H1 (cell line): ENCODE measurements at regions not wholly inside any gene's neighbourhood (a gene's known extent, or its start where the extent isn't known, plus 50 kb on each side); places are given as distances from the start of the nearest gene placed in this dataset.

Source experiments
- CTCF ChIA-PET: fragments of 300-600 bp; sonication (Branson Sonifier 250); formaldehyde crosslinking; loops from one replicate; lab custom pipeline; 2021; ENCODE audit not compliant: partially characterized antibody; lab: Charles Lee
- POLR2A ChIA-PET: fragments of 300-600 bp; sonication (Branson Sonifier 250); formaldehyde crosslinking; loops from one replicate; lab custom pipeline; 2021; ENCODE audit warnings: inconsistent platforms; ENCODE audit not compliant: partially characterized antibody; lab: Charles Lee
- DNase-seq, 2 experiments: peaks; one replicate each; pipeline versions ENCODE4 v3.0.0 to v3.0.0-alpha.2; 2010 to 2022; ENCODE audit warnings: low spot score in 2 of 2, low read depth in 1 of 2, mixed read lengths in 1 of 2
- FAIRE-seq: peaks from 2 replicates; lab custom pipeline; 2011; peaks lifted over from hg19 to GRCh38; lab: Jason Lieb, UNC
- H2AFZ ChIP-seq: 2 replicates; pipeline ENCODE4 v1.8.1; 2012; ENCODE audit warnings: low read length, inconsistent platforms
- H2AK5ac ChIP-seq: 2 replicates; pipeline ENCODE4 v1.6.1; 2013; ENCODE audit warnings: low read depth, low read length
- H2BK120ac ChIP-seq: replicated peaks from 2 replicates; pipeline ENCODE3; 2013; ENCODE audit warnings: low read depth, low read length, inconsistent platforms
- H2BK12ac ChIP-seq: 2 replicates; pipeline ENCODE4 v1.6.1; 2013; ENCODE audit warnings: low read depth, low read length
- H2BK15ac ChIP-seq: 2 replicates; pipeline ENCODE4 v1.6.1; 2013; ENCODE audit warnings: low read length
- H2BK20ac ChIP-seq: 2 replicates; pipeline ENCODE4 v1.6.1; 2013; ENCODE audit warnings: low read length
- H2BK5ac ChIP-seq: 2 replicates; pipeline ENCODE4 v1.6.1; 2013; ENCODE audit warnings: low read depth, low read length
- H3K14ac ChIP-seq: 2 replicates; pipeline ENCODE4 v1.6.1; 2013; ENCODE audit warnings: inconsistent platforms; ENCODE audit not compliant: insufficient read length
- H3K18ac ChIP-seq: 2 replicates; pipeline ENCODE4 v1.6.1; 2013; ENCODE audit warnings: low read length; ENCODE audit errors: extremely low read depth
- H3K23ac ChIP-seq: 2 replicates; pipeline ENCODE4 v1.6.1; 2013; ENCODE audit warnings: inconsistent platforms; ENCODE audit not compliant: insufficient read length
- H3K23me2 ChIP-seq: 2 replicates; pipeline ENCODE4 v1.6.1; 2013; ENCODE audit warnings: low read depth, low read length
- H3K27ac ChIP-seq: 2 replicates; pipeline ENCODE4 v1.6.1; 2011; ENCODE audit warnings: low read depth, low read length, inconsistent platforms
- H3K27me3 ChIP-seq, 4 experiments: replicated peaks in 1 of 4; 1 replicate in 1 of 4; 2 replicates in 3 of 4; pipeline versions ENCODE4 v1.6.1 to v1.8.1; 2011 to 2013; ENCODE audit warnings: low read length in 3 of 4, mild to moderate bottlenecking in 3 of 4, inconsistent platforms in 2 of 4, mixed read lengths in 2 of 4, moderate library complexity in 1 of 4; ENCODE audit not compliant: control insufficient read depth in 3 of 4, insufficient read depth in 3 of 4; ENCODE audit errors: extremely low read depth in 1 of 4
- H3K36me3 ChIP-seq, 4 experiments: 2 replicates each; pipeline versions ENCODE4 v1.6.1 to v1.8.1; 2011 to 2013; ENCODE audit warnings: mild to moderate bottlenecking in 4 of 4, low read length in 3 of 4, moderate library complexity in 2 of 4, control low read depth in 1 of 4, inconsistent platforms in 1 of 4; ENCODE audit not compliant: insufficient read depth in 4 of 4, control insufficient read depth in 2 of 4
- H3K4ac ChIP-seq: replicated peaks from 2 replicates; pipeline ENCODE3; 2013; ENCODE audit warnings: low read length, low read depth, mixed read lengths, inconsistent platforms; ENCODE audit not compliant: insufficient read length
- H3K4me1 ChIP-seq, 4 experiments: replicated peaks in 1 of 4; 1 replicate in 1 of 4; 2 replicates in 3 of 4; pipeline versions ENCODE4 v1.6.1 to v1.8.1; 2011 to 2013; ENCODE audit warnings: low read length in 3 of 4, inconsistent platforms in 2 of 4, mixed read lengths in 1 of 4; ENCODE audit not compliant: insufficient read depth in 4 of 4, control insufficient read depth in 3 of 4
- H3K4me2 ChIP-seq, 2 experiments: 2 replicates each; pipeline versions ENCODE4 v1.6.1 to v1.8.1; 2011 to 2013; ENCODE audit warnings: low read depth in 2 of 2, low read length in 2 of 2, control low read depth in 1 of 2, inconsistent platforms in 1 of 2, mild to moderate bottlenecking in 1 of 2; ENCODE audit not compliant: insufficient read depth in 1 of 2
- H3K4me3 ChIP-seq, 4 experiments: fragments of 200-600, 300-600 bp in 1 of 4; sonication (generic), shearing (Covaris generic), sonication (Bioruptor Twin) in 1 of 4; 2 replicates each; pipeline versions ENCODE4 v1.5.1 to v1.8.1; 2011 to 2016; ENCODE audit warnings: low read length in 4 of 4, low read depth in 3 of 4, control low read depth in 2 of 4, inconsistent platforms in 2 of 4, mild to moderate bottlenecking in 2 of 4, mixed read lengths in 1 of 4, moderate library complexity in 1 of 4; ENCODE audit not compliant: insufficient read depth in 2 of 4; ENCODE audit errors: extremely low read depth in 1 of 4
- H3K56ac ChIP-seq: replicated peaks from 2 replicates; pipeline ENCODE3; 2013; ENCODE audit warnings: low read depth, mild to moderate bottlenecking, mixed read lengths, low read length, inconsistent platforms; ENCODE audit not compliant: insufficient read length
- H3K79me1 ChIP-seq: 2 replicates; pipeline ENCODE4 v1.6.1; 2013; ENCODE audit warnings: low read depth, low read length, control low read depth
- H3K79me2 ChIP-seq, 2 experiments: 2 replicates each; pipeline versions ENCODE4 v1.6.1 to v1.8.1; 2012 to 2013; ENCODE audit warnings: low read length in 2 of 2, mild to moderate bottlenecking in 2 of 2, inconsistent platforms in 1 of 2; ENCODE audit not compliant: insufficient read depth in 2 of 2, control insufficient read depth in 1 of 2
- H3K9ac ChIP-seq, 4 experiments: replicated peaks in 1 of 4; 1 replicate in 1 of 4; 2 replicates in 3 of 4; pipeline versions ENCODE4 v1.6.1 to v1.8.1; 2011 to 2013; ENCODE audit warnings: low read depth in 3 of 4, low read length in 3 of 4, control low read depth in 2 of 4, mild to moderate bottlenecking in 2 of 4, moderate library complexity in 2 of 4, inconsistent platforms in 1 of 4; ENCODE audit errors: extremely low read depth in 1 of 4
- H3K9me3 ChIP-seq, 2 experiments: 2 replicates each; pipeline versions ENCODE4 v1.6.1 to v1.8.1; 2012 to 2013; ENCODE audit warnings: mild to moderate bottlenecking in 2 of 2, moderate library complexity in 2 of 2, control low read depth in 1 of 2, inconsistent platforms in 1 of 2, low read depth in 1 of 2, low read length in 1 of 2, mixed read lengths in 1 of 2; ENCODE audit not compliant: insufficient read depth in 2 of 2
- H4K20me1 ChIP-seq, 2 experiments: replicated peaks in 1 of 2; 2 replicates each; pipeline versions ENCODE3 to v1.8.1; 2011 to 2013; ENCODE audit warnings: inconsistent platforms in 2 of 2, low read length in 2 of 2, mild to moderate bottlenecking in 1 of 2; ENCODE audit not compliant: insufficient read depth in 2 of 2, control insufficient read depth in 1 of 2
- H4K5ac ChIP-seq: 2 replicates; pipeline ENCODE4 v1.6.1; 2013; ENCODE audit warnings: low read length, low read depth, mixed read lengths, inconsistent platforms; ENCODE audit not compliant: insufficient read length
- H4K8ac ChIP-seq: 2 replicates; pipeline ENCODE4 v1.8.0; 2013; ENCODE audit warnings: mild to moderate bottlenecking, moderate library complexity, low read length, inconsistent platforms; ENCODE audit not compliant: insufficient read depth; ENCODE audit errors: extremely low read depth
- H4K91ac ChIP-seq: replicated peaks from 2 replicates; pipeline ENCODE3; 2013; ENCODE audit warnings: low read length, mixed read lengths, inconsistent platforms; ENCODE audit not compliant: insufficient read length
- BCL11A ChIP-seq, 2 experiments: IDR thresholded peaks; one replicate each; pipeline ENCODE4 v1.6.1; 2011; ENCODE audit warnings: low read depth in 2 of 2, low read length in 2 of 2, mild to moderate bottlenecking in 2 of 2
- CHD2 ChIP-seq: IDR thresholded peaks from 2 replicates; pipeline ENCODE4 v1.6.1; 2012; ENCODE audit warnings: low read length, improper control_type of control experiment
- CTCF ChIP-seq, 3 experiments: IDR thresholded peaks; 1 replicate in 2 of 3; 2 replicates in 1 of 3; pipeline versions ENCODE4 v1.5.1 to v1.6.1; 2011; ENCODE audit warnings: low read length in 3 of 3, mild to moderate bottlenecking in 3 of 3, inconsistent platforms in 2 of 3, low read depth in 1 of 3, moderate library complexity in 1 of 3; ENCODE audit not compliant: insufficient read depth in 1 of 3; ENCODE audit errors: control extremely low read depth in 1 of 3
- E2F6 ChIP-seq: IDR thresholded peaks from 2 replicates; pipeline ENCODE4 v1.6.1; 2012; ENCODE audit warnings: inconsistent platforms
- EGR1 ChIP-seq: IDR thresholded peaks from 2 replicates; pipeline ENCODE4 v1.6.1; 2011; ENCODE audit warnings: low read depth, low read length, borderline replicate concordance
- JUND ChIP-seq: IDR thresholded peaks from 2 replicates; pipeline ENCODE4 v1.6.1; 2011; ENCODE audit warnings: mild to moderate bottlenecking, improper control_type of control experiment, low read length
- KDM1A ChIP-seq: fragments of 200-600, 300-600 bp; sonication (generic); IDR thresholded peaks from 2 replicates; pipeline ENCODE4 v1.7.1; 2016; ENCODE audit warnings: mild to moderate bottlenecking, low read length, borderline replicate concordance
- MAFK ChIP-seq: IDR thresholded peaks from 2 replicates; pipeline ENCODE4 v1.6.1; 2012; ENCODE audit warnings: low read depth, mild to moderate bottlenecking, improper control_type of control experiment, low read length
- NRF1 ChIP-seq: IDR thresholded peaks from 2 replicates; pipeline ENCODE4 v1.6.1; 2011; ENCODE audit warnings: mild to moderate bottlenecking, low read depth, low read length, improper control_type of control experiment
- RAD21 ChIP-seq, 2 experiments: IDR thresholded peaks in 1 of 2; conservative IDR thresholded peaks in 1 of 2; 2 replicates each; pipeline ENCODE4 v1.6.1; 2011; ENCODE audit warnings: low read depth in 2 of 2, low read length in 2 of 2, improper control_type of control experiment in 1 of 2, inconsistent platforms in 1 of 2, mild to moderate bottlenecking in 1 of 2, moderate library complexity in 1 of 2
- TCF12 ChIP-seq: IDR thresholded peaks from 2 replicates; pipeline ENCODE4 v1.6.1; 2011; ENCODE audit warnings: low read depth, mild to moderate bottlenecking, low read length
- ZNF274 ChIP-seq: IDR thresholded peaks from 2 replicates; pipeline ENCODE4 v1.7.0; 2012; ENCODE audit warnings: low read length, borderline replicate concordance; ENCODE audit errors: extremely low read depth
- WGBS, 2 experiments: shearing (Covaris generic) in 1 of 2; methylation state at CpG; one replicate each; pipeline versions ENCODE4 v1.1.6 to v1.1.7; 2013 to 2015; ENCODE audit warnings: low lambda C conversion rate in 2 of 2, mixed read lengths in 2 of 2, inconsistent platforms in 1 of 2, low coverage in 1 of 2, missing lambda C conversion rate in 1 of 2; ENCODE audit not compliant: insufficient replicate concordance in 2 of 2, insufficient coverage in 1 of 2, insufficient read length in 1 of 2; ENCODE audit errors: extremely low coverage in 1 of 2, missing lambda C conversion rate in 1 of 2; 5-methylcytosine and 5-hydroxymethylcytosine counted together

- 100% methylated on average over 2 of the region's 5 CpGs; no CpG with 5 or more reads in 1 of the 2 experiments for WGBS, 2 experiments
- POLR2A ChIA-PET, result interaction anchor here (0.9 kb wide), 1 partner anchor 23 kb away, joined by 5 read pairs; no protein-coding TSS in a partner anchor
- TF ChIP-seq EGR1 (no peak), CHD2 (no peak), TCF12 (no peak), KDM1A (no peak), NRF1 (no peak), E2F6 (no peak), MAFK (no peak), CTCF (IDR thresholded peaks at IDR 0.05; ENCODE audit: control extremely low read depth in 1 of 3, insufficient read depth in 1 of 3, low read depth in 1 of 3, low read length in 3 of 3) (no peak), RAD21 (IDR thresholded peaks at IDR 0.05 in 1 of 2, conservative IDR thresholded peaks at IDR 0.05 in 1 of 2; ENCODE audit: low read depth in 2 of 2, low read length in 2 of 2) (no peak), BCL11A (IDR thresholded peaks at IDR 0.05; ENCODE audit: low read depth in 2 of 2, low read length in 2 of 2) (no peak), JUND (no peak), ZNF274 (no peak)
These were observed 291.6 kb upstream of the HSFY2 start for GRCh38 chrY:19065119-19065518.

More at GRCh38 chrY:19065119-19065518, 291.6 kb upstream of the HSFY2 start:
- no peaks in the 10 kb centered on the region; a peak in 1 of 8 replicates for H3K36me3 ChIP-seq
- no peak overlapping the region for H2AK5ac ChIP-seq
- H2BK120ac ChIP-seq, result no peak overlapping the region
- no peaks in the 10 kb centered on the region for H3K27me3 ChIP-seq
- H2BK20ac ChIP-seq, result no peak overlapping the region
- H3K18ac ChIP-seq, result no peak overlapping the region
- H3K4me3 ChIP-seq, result no peak overlapping the region
- FAIRE-seq (no peak), DNase-seq (no peak)
- peaks cover 0 to 38% of the 10 kb centered on the region in 2 experiments; a peak in 3 of 4 replicates for H3K79me2 ChIP-seq
- no peak overlapping the region for H3K4me2 ChIP-seq
- no peak overlapping the region for H3K27ac ChIP-seq
- no peak overlapping the region for H2BK12ac ChIP-seq
- no peak overlapping the region for H2BK5ac ChIP-seq
- CTCF ChIA-PET, result no interaction called here
- no peak overlapping the region for H2BK15ac ChIP-seq
- no peaks in the 10 kb centered on the region for H4K20me1 ChIP-seq
- no peaks in the 10 kb centered on the region for H3K4me1 ChIP-seq
- H3K23me2 ChIP-seq, result no peaks in the 10 kb centered on the region
- H3K23ac ChIP-seq, result no peak overlapping the region
- no peak overlapping the region for H3K4ac ChIP-seq
- H2AFZ ChIP-seq, result no peak overlapping the region
- no peak overlapping the region for H3K56ac ChIP-seq
- H4K8ac ChIP-seq, result no peak overlapping the region
- no peak overlapping the region for H4K5ac ChIP-seq
- no peak overlapping the region for H4K91ac ChIP-seq
- no peak overlapping the region for H3K9ac ChIP-seq
- H3K14ac ChIP-seq, result no peak overlapping the region
- H3K79me1 ChIP-seq, result 0 out of 2 replicates have a peak, but pooled peaks cover 2% of the 10 kb centered on the region
- no peaks in the 10 kb centered on the region for H3K9me3 ChIP-seq
